Naive thymus-derived CD8-positive, alpha-beta T cell (primary cell): ENCODE measurements at regions not wholly inside any gene's neighbourhood (a gene's known extent, or its start where the extent isn't known, plus 50 kb on each side); places are given as distances from the start of the nearest gene placed in this dataset.

ENCODE experiments used
- ATAC-seq, 2 donors: fragments of 150-1000 bp; cut with Tn5 transposase in 1 of 2; sonication (Bioruptor Pico), chemical (Tn5 transposase) in 1 of 2; 1 replicate in 1 of 2; 2 replicates in 1 of 2; pipeline ENCODE4 v1.10.0; 2021; ENCODE audit warnings: mild to moderate bottlenecking in 2 of 2, moderate library complexity in 2 of 2
- POLR2A ChIA-PET: fragments of 350-600 bp; sonication (Branson Sonifier 250); formaldehyde crosslinking; loops from one replicate; lab custom pipeline; 2021; ENCODE audit warnings: antibody characterized with exemption; lab: Charles Lee
- DNase-seq, 10 donors: peaks; one replicate each; pipeline versions ENCODE4 v3.0.0 to v3.0.0-alpha.2; 2020 to 2022
- H3K27ac Mint-ChIP-seq, 10 donors: one replicate each; pipeline ENCODE4 v1.8.0; 2020 to 2022; ENCODE audit warnings: mild to moderate bottlenecking in 10 of 10, mixed read lengths in 10 of 10, moderate library complexity in 4 of 10, inconsistent platforms in 1 of 10
- H3K27me3 Mint-ChIP-seq, 5 donors: one replicate each; pipeline ENCODE4 v1.8.0; 2021 to 2022; ENCODE audit warnings: mixed read lengths in 5 of 5
- H3K36me3 Mint-ChIP-seq, 3 donors: one replicate each; pipeline ENCODE4 v1.8.0; 2020 to 2022; ENCODE audit warnings: mixed read lengths in 3 of 3, mild to moderate bottlenecking in 2 of 3, inconsistent platforms in 1 of 3
- H3K4me1 Mint-ChIP-seq, 4 donors: one replicate each; pipeline ENCODE4 v1.8.0; 2021 to 2022; ENCODE audit warnings: mixed read lengths in 4 of 4
- H3K4me3 Mint-ChIP-seq, 10 donors: one replicate each; pipeline ENCODE4 v1.8.0; 2020 to 2022; ENCODE audit warnings: mild to moderate bottlenecking in 10 of 10, mixed read lengths in 10 of 10, moderate library complexity in 6 of 10, inconsistent platforms in 1 of 10
- H3K9me3 Mint-ChIP-seq, 9 donors: one replicate each; pipeline ENCODE4 v1.8.0; 2020 to 2022; ENCODE audit warnings: mixed read lengths in 9 of 9, mild to moderate bottlenecking in 3 of 9, inconsistent platforms in 1 of 9, moderate library complexity in 1 of 9

DNA sequence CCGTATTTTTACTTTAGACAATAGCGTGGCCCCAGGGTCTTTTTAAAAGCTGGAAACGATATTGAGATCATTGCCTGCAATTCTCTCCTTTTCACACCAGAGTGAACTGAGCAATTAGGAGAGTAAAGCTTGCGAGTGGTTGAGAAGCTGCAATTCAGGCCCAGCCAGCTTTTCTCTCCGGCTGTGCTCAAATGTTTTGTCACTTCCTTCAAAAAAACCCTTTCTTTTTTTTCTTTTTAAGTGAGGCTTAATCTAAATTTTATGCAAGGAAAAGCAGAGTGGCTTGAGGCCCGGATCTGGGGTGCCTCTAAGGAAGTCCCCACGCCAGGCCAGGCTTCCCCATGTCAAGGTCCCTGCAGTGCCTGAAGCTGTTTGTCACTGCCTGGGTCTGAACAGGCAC, 433.9 kb downstream of the GLRX3 start:
- POLR2A ChIA-PET = no interaction called here
- Mint-ChIP-seq H3K27ac (no peak overlapping the region), H3K9me3 (peaks cover 0 to 2% (median 0%) of the 10 kb centered on the region in 9 donors), H3K36me3 (no peaks in the 10 kb centered on the region), H3K4me1 (peaks cover 0 to 2% (median 0%) of the 10 kb centered on the region in 4 donors), H3K4me3 (no peak overlapping the region), H3K27me3 (peaks cover 0 to 6% (median 0%) of the 10 kb centered on the region in 5 donors)
- DNase-seq (no peak), ATAC-seq (no peak)

DNA sequence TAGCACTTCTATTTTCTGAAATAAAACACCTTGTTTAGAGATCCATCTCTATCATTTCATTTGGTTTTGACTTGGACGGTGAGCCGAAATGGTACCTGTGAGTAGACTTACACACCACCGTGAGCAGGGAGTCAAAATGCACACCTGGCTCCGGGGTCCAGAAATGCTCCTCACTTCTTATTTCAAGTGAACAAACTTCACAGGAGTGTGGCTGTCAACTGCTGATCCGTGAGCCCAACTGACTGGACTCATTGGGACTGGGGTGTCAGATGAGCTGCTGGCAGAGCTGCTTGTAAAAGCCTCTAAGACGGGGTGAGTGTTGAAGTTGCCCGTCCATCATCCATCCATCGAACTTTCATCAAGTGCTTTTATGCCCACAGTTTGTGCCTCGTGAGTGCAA, 435.5 kb downstream of the GLRX3 start:
- ATAC-seq (no peak), DNase-seq (no peak)
- peaks cover 0 to 2% (median 0%) of the 10 kb centered on the region in 9 donors for H3K9me3 Mint-ChIP-seq
- H3K4me1 Mint-ChIP-seq = peaks cover 0 to 2% (median 0%) of the 10 kb centered on the region in 4 donors
- no peaks in the 10 kb centered on the region for H3K36me3 Mint-ChIP-seq
- H3K4me3 Mint-ChIP-seq = no peak overlapping the region
- POLR2A ChIA-PET = no interaction called here
- no peak overlapping the region for H3K27ac Mint-ChIP-seq
- H3K27me3 Mint-ChIP-seq = peaks cover 0 to 14% (median 2%) of the 10 kb centered on the region in 5 donors

GRCh38 chr10:130573446-130573845, 437.3 kb downstream of the GLRX3 start:
- no peaks in the 10 kb centered on the region for H3K9me3 Mint-ChIP-seq
- H3K27me3 Mint-ChIP-seq = peaks cover 0 to 17% (median 2%) of the 10 kb centered on the region in 5 donors
- no peak overlapping the region for H3K27ac Mint-ChIP-seq
- no peak for DNase-seq
- POLR2A ChIA-PET = no interaction called here
- H3K36me3 Mint-ChIP-seq = no peaks in the 10 kb centered on the region
- ATAC-seq = no peak
- H3K4me1 Mint-ChIP-seq = no peaks in the 10 kb centered on the region
- no peak overlapping the region for H3K4me3 Mint-ChIP-seq

DNA sequence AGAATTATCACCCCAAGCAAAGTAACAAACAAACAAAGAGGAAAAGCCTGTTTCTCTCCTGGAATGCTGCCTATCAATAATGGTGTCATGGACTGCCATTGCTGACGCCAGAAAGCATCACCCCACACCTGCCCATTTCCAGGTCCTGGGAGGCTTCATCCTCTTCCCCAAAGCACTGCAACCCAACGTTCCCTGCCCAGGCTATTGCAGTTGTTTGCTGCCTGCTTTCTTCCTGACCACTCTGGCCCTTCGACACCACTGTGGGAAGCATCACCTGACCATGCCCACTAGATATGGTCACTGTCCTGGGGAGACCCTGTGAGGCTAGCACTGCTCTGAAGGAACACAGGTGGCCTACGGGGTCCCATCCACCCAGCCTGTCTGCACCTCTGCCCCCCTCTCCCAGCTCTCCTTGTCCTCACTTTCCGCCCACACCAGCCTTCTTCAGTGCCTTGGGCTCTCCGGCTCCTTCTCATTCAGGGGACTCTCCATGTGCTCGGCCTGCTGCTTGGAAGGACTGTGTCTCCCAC, 439.6 kb downstream of the GLRX3 start:
- no peak for ATAC-seq
- DNase-seq = no peak
- Mint-ChIP-seq H3K27ac (no peak overlapping the region), H3K36me3 (no peaks in the 10 kb centered on the region), H3K9me3 (no peaks in the 10 kb centered on the region), H3K27me3 (peaks cover 0 to 27% (median 10%) of the 10 kb centered on the region in 5 donors), H3K4me3 (no peak overlapping the region), H3K4me1 (no peaks in the 10 kb centered on the region)
- POLR2A ChIA-PET = no interaction called here

GRCh38 chr10:130576427-130576826, 440.2 kb downstream of the GLRX3 start:
- Mint-ChIP-seq H3K9me3 (no peaks in the 10 kb centered on the region), H3K36me3 (no peaks in the 10 kb centered on the region), H3K27me3 (peaks cover 0 to 31% (median 10%) of the 10 kb centered on the region in 5 donors), H3K4me3 (no peak overlapping the region), H3K4me1 (no peaks in the 10 kb centered on the region), H3K27ac (no peak overlapping the region)
- DNase-seq (no peak), ATAC-seq (no peak)
- POLR2A ChIA-PET = no interaction called here

DNA sequence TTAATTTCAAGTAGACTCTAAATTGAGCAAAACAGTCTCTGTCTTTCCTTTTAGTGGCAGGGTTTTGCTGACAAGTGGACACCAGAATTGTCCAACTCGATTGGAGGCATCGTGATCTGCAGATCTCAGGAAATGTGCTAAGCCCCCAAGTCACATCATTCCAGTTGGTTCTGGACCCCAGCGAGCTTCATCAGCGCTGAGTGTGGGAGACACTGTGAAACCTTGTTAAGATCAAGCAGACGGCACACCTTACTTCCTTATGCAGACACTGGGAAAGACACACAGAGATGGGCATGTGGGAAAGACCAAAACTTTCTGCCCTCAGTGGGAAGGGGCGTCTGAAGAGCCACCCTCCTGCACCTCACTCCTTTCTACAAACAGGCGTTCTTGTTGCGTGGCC, 440.8 kb downstream of the GLRX3 start:
- H3K27ac Mint-ChIP-seq = no peak overlapping the region
- peaks cover 0 to 33% (median 10%) of the 10 kb centered on the region in 5 donors for H3K27me3 Mint-ChIP-seq
- POLR2A ChIA-PET = no interaction called here
- H3K4me1 Mint-ChIP-seq = no peaks in the 10 kb centered on the region
- no peak for DNase-seq
- H3K9me3 Mint-ChIP-seq = no peaks in the 10 kb centered on the region
- no peak for ATAC-seq
- no peaks in the 10 kb centered on the region for H3K36me3 Mint-ChIP-seq
- H3K4me3 Mint-ChIP-seq = no peak overlapping the region

GRCh38 chr10:130578532-130579289, 442.5 kb downstream of the GLRX3 start:
- no peaks in the 10 kb centered on the region for H3K4me1 Mint-ChIP-seq
- H3K9me3 Mint-ChIP-seq = no peaks in the 10 kb centered on the region
- H3K36me3 Mint-ChIP-seq = no peaks in the 10 kb centered on the region
- DNase-seq (no peak), ATAC-seq (no peak)
- POLR2A ChIA-PET = no interaction called here
- no peak overlapping the region for H3K27ac Mint-ChIP-seq
- no peak overlapping the region for H3K4me3 Mint-ChIP-seq
- peaks cover 0 to 33% (median 10%) of the 10 kb centered on the region in 5 donors for H3K27me3 Mint-ChIP-seq

GRCh38 chr10:130579913-130580312, 443.7 kb downstream of the GLRX3 start:
- ATAC-seq (no peak), DNase-seq (no peak)
- Mint-ChIP-seq H3K4me1 (no peaks in the 10 kb centered on the region), H3K27ac (no peak overlapping the region), H3K27me3 (peaks cover 0 to 30% (median 10%) of the 10 kb centered on the region in 5 donors), H3K4me3 (no peak overlapping the region), H3K36me3 (no peaks in the 10 kb centered on the region), H3K9me3 (no peaks in the 10 kb centered on the region)
- POLR2A ChIA-PET = no interaction called here

GRCh38 chr10:130580975-130581374, 444.8 kb downstream of the GLRX3 start:
- POLR2A ChIA-PET = interaction anchor here (0.5 kb wide), 1 partner anchor 597 kb away, joined by 4 read pairs; no protein-coding TSS in a partner anchor
- Mint-ChIP-seq H3K36me3 (no peaks in the 10 kb centered on the region), H3K27me3 (peaks cover 0 to 22% (median 10%) of the 10 kb centered on the region in 5 donors), H3K9me3 (no peaks in the 10 kb centered on the region), H3K4me3 (no peak overlapping the region), H3K27ac (peak overlapping the region in 1 of 10 donors; percentile 40), H3K4me1 (no peaks in the 10 kb centered on the region)
- ATAC-seq (no peak), DNase-seq (no peak)

DNA sequence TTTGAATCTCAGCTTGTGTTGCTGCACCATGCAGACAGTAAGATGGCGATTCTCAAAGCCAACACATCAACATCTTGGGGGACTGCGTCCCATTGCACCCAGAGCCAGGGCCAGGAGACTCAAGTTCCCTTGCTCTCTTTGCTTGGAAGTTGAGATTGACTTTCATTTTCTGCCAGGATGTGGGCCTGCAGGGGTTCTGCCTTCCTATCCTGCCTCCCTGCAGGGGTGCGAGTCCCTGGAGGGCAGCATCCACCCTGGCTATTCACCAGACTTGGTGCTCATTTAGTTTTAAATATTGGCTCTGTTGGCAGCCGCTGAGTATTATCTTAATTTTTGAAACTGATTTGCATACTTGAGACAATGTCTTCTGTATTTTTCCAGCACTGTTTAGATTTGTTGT, 451.5 kb downstream of the GLRX3 start:
- ATAC-seq = no peak
- peaks cover 0 to 10% (median 0%) of the 10 kb centered on the region in 9 donors for H3K9me3 Mint-ChIP-seq
- no peak overlapping the region for H3K4me3 Mint-ChIP-seq
- H3K4me1 Mint-ChIP-seq = no peaks in the 10 kb centered on the region
- DNase-seq = no peak
- H3K27me3 Mint-ChIP-seq = peaks cover 3 to 24% (median 11%) of the 10 kb centered on the region in 5 donors
- H3K27ac Mint-ChIP-seq = no peak overlapping the region
- H3K36me3 Mint-ChIP-seq = no peaks in the 10 kb centered on the region
- POLR2A ChIA-PET = no interaction called here

DNA sequence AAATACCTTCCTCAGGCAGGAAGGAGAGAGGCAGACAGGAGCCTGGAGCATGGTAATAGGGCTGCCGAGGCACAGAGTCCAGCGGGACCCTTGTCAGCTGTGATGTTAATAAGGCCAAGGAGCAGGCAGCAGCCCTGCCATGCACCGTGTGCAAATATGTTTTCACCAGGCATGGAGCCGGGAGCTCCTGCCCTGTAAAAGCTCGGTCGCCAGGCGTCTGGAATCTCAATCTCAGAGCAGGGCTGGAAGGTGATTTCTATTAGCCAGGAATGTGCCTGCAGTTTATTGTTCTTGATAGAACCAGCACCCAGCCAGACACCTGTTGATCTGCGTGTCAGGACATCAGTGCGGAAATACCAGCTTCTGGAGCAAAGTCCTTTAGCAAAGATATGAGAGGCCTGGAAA, 469.8 kb downstream of the GLRX3 start:
- no peak for DNase-seq
- POLR2A ChIA-PET = no interaction called here
- Mint-ChIP-seq H3K27ac (no peak overlapping the region), H3K4me1 (no peaks in the 10 kb centered on the region), H3K4me3 (no peak overlapping the region), H3K36me3 (no peaks in the 10 kb centered on the region), H3K9me3 (peaks cover 0 to 7% (median 0%) of the 10 kb centered on the region in 9 donors), H3K27me3 (peaks cover 5 to 40% (median 19%) of the 10 kb centered on the region in 5 donors)
- no peak for ATAC-seq

DNA sequence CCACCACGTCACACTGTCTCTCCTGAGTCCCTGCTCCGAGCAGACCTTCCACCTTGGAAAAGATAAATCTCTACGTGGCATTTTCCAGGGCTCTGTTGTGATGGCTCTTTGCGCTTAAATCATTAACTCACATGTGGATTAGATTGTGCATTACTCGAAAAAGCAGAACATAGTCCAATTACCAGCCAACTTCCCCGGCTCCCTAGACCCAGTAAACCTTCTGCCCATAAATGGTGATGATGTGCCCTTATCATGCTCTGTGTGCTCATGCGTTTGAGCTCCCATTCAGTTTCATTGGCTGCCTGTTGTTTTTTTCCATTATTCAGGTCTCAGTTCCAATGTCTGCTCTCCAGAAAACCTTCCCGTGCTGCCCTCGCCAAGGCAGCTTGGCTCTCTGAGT, 471.2 kb downstream of the GLRX3 start:
- DNase-seq = no peak
- Mint-ChIP-seq H3K4me3 (no peak overlapping the region), H3K36me3 (no peaks in the 10 kb centered on the region), H3K4me1 (no peaks in the 10 kb centered on the region), H3K27ac (no peak overlapping the region), H3K9me3 (peaks cover 0 to 14% (median 3%) of the 10 kb centered on the region in 9 donors), H3K27me3 (peaks cover 3 to 40% (median 15%) of the 10 kb centered on the region in 5 donors)
- ATAC-seq = no peak
- POLR2A ChIA-PET = no interaction called here

DNA sequence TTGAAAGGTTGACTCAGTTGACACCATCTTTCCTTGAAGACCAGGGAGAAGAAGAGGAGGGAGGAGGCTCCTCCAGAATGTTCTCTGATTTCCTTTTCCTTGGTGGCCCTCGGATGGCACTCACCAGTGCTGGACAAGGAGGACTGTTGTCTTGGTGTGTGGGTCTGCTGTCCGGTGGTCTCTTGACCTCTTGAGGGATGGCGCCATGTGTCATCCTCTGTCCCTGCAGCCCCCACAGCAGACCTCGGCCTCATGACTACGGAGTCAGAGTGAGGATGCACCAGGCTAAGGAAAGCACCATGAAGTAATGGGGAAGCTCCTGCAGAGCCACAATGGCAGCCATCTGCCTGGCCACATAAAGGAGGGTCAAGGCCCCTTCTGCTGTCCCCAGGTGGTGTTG, 475.0 kb downstream of the GLRX3 start:
- DNase-seq (no peak), ATAC-seq (no peak)
- H3K4me3 Mint-ChIP-seq = no peak overlapping the region
- peaks cover 0 to 21% (median 10%) of the 10 kb centered on the region in 9 donors for H3K9me3 Mint-ChIP-seq
- peaks cover 0 to 6% (median 0%) of the 10 kb centered on the region in 3 donors for H3K36me3 Mint-ChIP-seq
- H3K27ac Mint-ChIP-seq = no peak overlapping the region
- H3K4me1 Mint-ChIP-seq = no peaks in the 10 kb centered on the region
- POLR2A ChIA-PET = no interaction called here
- H3K27me3 Mint-ChIP-seq = peaks cover 1 to 26% (median 5%) of the 10 kb centered on the region in 5 donors
